Hepatocyte (in vitro differentiated cells): ENCODE measurements at regions not wholly inside any gene's neighbourhood (a gene's known extent, or its start where the extent isn't known, plus 50 kb on each side); places are given as distances from the start of the nearest gene placed in this dataset.

Source experiments
- DNase-seq: peaks from one replicate; pipeline ENCODE4 v3.0.0-alpha.2; 2016; ENCODE audit warnings: low spot score
- H2AFZ ChIP-seq: fragments of 200-600 bp; sonication (generic); 2 replicates; pipeline ENCODE4 v1.6.0; 2016; ENCODE audit warnings: antibody characterized with exemption, mild to moderate bottlenecking
- H3K27ac ChIP-seq: fragments of 200-600 bp; sonication (generic); 2 replicates; pipeline ENCODE4 v1.5.1; 2016; ENCODE audit warnings: mild to moderate bottlenecking
- H3K27me3 ChIP-seq: fragments of 200-600 bp; sonication (generic); 2 replicates; pipeline ENCODE4 v1.6.1; 2016
- H3K36me3 ChIP-seq: fragments of 200-600 bp; sonication (generic); replicated peaks from 2 replicates; pipeline ENCODE4 v1.5.1; 2016; ENCODE audit warnings: low read depth; ENCODE audit not compliant: insufficient read depth
- H3K4me1 ChIP-seq: fragments of 200-600 bp; sonication (generic); 2 replicates; pipeline ENCODE4 v1.5.1; 2016; ENCODE audit warnings: mild to moderate bottlenecking, moderate library complexity; ENCODE audit not compliant: insufficient read depth
- H3K4me2 ChIP-seq: fragments of 200-600 bp; sonication (generic); 2 replicates; pipeline ENCODE4 v1.6.0; 2016
- H3K4me3 ChIP-seq: fragments of 200-600 bp; sonication (generic); 2 replicates; pipeline ENCODE4 v1.5.1; 2016; ENCODE audit warnings: mild to moderate bottlenecking
- H3K79me2 ChIP-seq: fragments of 200-600 bp; sonication (generic); 2 replicates; pipeline ENCODE4 v1.6.0; 2017; ENCODE audit warnings: mild to moderate bottlenecking
- H3K9me2 ChIP-seq: fragments of 200-600 bp; sonication (generic); replicated peaks from 2 replicates; pipeline ENCODE4 v1.6.0; 2017; ENCODE audit warnings: mild to moderate bottlenecking; ENCODE audit not compliant: insufficient read depth
- H3K9me3 ChIP-seq: fragments of 200-600 bp; sonication (generic); 2 replicates; pipeline ENCODE4 v1.5.1; 2016; ENCODE audit warnings: low read depth, mild to moderate bottlenecking
- H4K20me1 ChIP-seq: fragments of 200-600 bp; sonication (generic); 2 replicates; pipeline ENCODE4 v1.6.0; 2016; ENCODE audit warnings: mild to moderate bottlenecking; ENCODE audit not compliant: insufficient read depth, poor library complexity, severe bottlenecking
- EZH2 ChIP-seq: fragments of 200-600 bp; sonication (generic); IDR thresholded peaks from 2 replicates; pipeline ENCODE4 v1.6.1; 2016; ENCODE audit warnings: antibody characterized with exemption, mild to moderate bottlenecking, borderline replicate concordance
- EZH2phosphoT487 ChIP-seq: fragments of 200-600 bp; sonication (generic); IDR thresholded peaks from one replicate; pipeline ENCODE4 v1.6.1; 2018; ENCODE audit warnings: antibody characterized with exemption, mild to moderate bottlenecking, low read depth, moderate library complexity; ENCODE audit not compliant: unreplicated experiment, severe bottlenecking
- WGBS: methylation state at CpG from one replicate; pipeline ENCODE4 v1.1.6; 2016; ENCODE audit warnings: low lambda C conversion rate; ENCODE audit errors: missing lambda C conversion rate; 5-methylcytosine and 5-hydroxymethylcytosine counted together
- TF ChIP-seq, protein P1 (sequence below): fragments of 200-600 bp; sonication (generic); IDR thresholded peaks from 2 replicates; pipeline ENCODE4 v1.5.1; 2016; ENCODE audit warnings: antibody characterized with exemption, mild to moderate bottlenecking; ENCODE audit not compliant: poor library complexity

DNA sequence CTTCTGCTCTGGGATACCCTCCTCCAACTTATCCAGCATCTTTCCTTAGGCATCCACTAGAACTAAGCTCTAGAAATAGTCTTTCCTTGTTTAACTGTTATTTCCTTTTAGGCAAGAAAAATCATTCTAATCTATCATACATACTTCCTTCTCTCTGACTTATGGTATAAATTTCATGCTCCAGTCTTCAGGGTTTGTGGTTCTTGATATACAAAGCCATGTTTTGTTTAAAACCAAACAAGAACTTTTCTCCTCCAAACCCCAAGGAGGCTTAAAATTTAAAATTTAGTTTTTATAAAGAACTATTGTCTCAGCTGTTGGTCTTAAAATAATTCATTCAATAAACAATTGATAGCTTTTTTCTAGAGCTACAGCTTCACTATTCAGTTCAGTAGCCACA lies 77.2 kb downstream of the CD164 start:
- DNase-seq: no peak
- no peaks in the 10 kb centered on the region for H3K36me3 ChIP-seq
- H3K9me2 ChIP-seq: no peaks in the 10 kb centered on the region
- no peaks in the 10 kb centered on the region for H3K27me3 ChIP-seq
- H2AFZ ChIP-seq: no peak overlapping the region
- H3K4me3 ChIP-seq: no peak overlapping the region
- no peaks in the 10 kb centered on the region for H4K20me1 ChIP-seq
- no peak for TF ChIP-seq EZH2
- TF ChIP-seq, protein P1, sequence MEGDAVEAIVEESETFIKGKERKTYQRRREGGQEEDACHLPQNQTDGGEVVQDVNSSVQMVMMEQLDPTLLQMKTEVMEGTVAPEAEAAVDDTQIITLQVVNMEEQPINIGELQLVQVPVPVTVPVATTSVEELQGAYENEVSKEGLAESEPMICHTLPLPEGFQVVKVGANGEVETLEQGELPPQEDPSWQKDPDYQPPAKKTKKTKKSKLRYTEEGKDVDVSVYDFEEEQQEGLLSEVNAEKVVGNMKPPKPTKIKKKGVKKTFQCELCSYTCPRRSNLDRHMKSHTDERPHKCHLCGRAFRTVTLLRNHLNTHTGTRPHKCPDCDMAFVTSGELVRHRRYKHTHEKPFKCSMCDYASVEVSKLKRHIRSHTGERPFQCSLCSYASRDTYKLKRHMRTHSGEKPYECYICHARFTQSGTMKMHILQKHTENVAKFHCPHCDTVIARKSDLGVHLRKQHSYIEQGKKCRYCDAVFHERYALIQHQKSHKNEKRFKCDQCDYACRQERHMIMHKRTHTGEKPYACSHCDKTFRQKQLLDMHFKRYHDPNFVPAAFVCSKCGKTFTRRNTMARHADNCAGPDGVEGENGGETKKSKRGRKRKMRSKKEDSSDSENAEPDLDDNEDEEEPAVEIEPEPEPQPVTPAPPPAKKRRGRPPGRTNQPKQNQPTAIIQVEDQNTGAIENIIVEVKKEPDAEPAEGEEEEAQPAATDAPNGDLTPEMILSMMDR: no peak
- TF ChIP-seq EZH2phosphoT487: no peak
- no peaks in the 10 kb centered on the region for H3K79me2 ChIP-seq
- H3K27ac ChIP-seq: peak overlapping the region; percentile 65
- no peak overlapping the region for H3K4me2 ChIP-seq
- peaks cover 29% of the 10 kb centered on the region for H3K4me1 ChIP-seq
- H3K9me3 ChIP-seq: no peaks in the 10 kb centered on the region

DNA sequence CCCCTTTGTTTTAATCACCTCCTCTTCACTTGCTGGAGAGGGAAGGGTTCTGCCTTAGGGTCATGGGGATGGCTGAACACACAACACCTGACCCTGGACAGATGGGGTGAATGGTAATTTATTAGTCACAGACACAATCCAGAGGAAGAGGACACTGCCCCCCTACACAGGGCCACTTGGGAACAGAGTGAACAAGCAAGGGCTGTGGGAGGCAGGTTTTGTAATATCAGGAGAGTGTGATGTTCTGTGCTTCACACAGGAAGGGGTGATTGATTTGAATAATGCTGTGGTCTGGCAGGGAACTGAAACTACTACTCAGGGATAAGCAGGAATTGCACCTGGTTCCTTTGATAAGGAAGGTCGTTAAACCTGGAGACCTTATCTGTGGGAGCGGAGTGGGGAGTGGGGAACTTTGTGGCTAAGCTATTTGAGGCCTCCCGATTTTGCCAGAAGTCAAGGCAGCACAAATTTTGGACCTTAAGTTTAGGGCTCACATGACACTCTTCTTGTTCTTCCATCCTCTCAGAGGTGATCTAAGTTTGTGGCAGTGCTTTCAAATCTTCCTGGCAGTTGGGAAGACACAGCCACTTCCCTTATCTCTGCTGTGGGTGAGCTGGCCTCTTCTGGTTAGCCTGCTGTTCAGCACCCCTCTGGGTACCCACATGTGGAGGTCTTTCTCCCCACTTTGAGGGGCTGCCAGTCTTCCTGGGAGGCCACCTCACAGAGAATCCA lies 77.8 kb downstream of the CD164 start:
- Histone ChIP-seq H3K9me3 (no peaks in the 10 kb centered on the region), H4K20me1 (no peaks in the 10 kb centered on the region), H3K36me3 (no peaks in the 10 kb centered on the region), H2AFZ (no peak overlapping the region), H3K4me1 (peaks cover 29% of the 10 kb centered on the region), H3K79me2 (no peaks in the 10 kb centered on the region), H3K4me3 (no peak overlapping the region), H3K9me2 (no peaks in the 10 kb centered on the region), H3K27me3 (no peaks in the 10 kb centered on the region), H3K27ac (peak overlapping the region; percentile 65), H3K4me2 (no peak overlapping the region)
- no peak for DNase-seq
- 15% methylated on average over 3 of the region's 3 CpGs for WGBS
- TF ChIP-seq, protein P1: no peak
- TF ChIP-seq EZH2phosphoT487: no peak
- no peak for TF ChIP-seq EZH2

GRCh38 chr6:109303640-109304283 lies 78.5 kb downstream of the CD164 start:
- DNase-seq: no peak
- Histone ChIP-seq H3K4me1 (peaks cover 25% of the 10 kb centered on the region), H3K79me2 (no peaks in the 10 kb centered on the region), H3K9me2 (no peaks in the 10 kb centered on the region), H3K9me3 (no peaks in the 10 kb centered on the region), H3K36me3 (no peaks in the 10 kb centered on the region), H3K4me3 (no peak overlapping the region), H4K20me1 (no peaks in the 10 kb centered on the region), H3K27ac (peak overlapping the region; percentile 65), H3K27me3 (no peaks in the 10 kb centered on the region), H3K4me2 (no peak overlapping the region), H2AFZ (no peak overlapping the region)
- WGBS: 57% methylated on average over 6 of the region's 6 CpGs
- TF ChIP-seq EZH2 (no peak), EZH2phosphoT487 (no peak)
- TF ChIP-seq, protein P1: no peak
